CD1c-positive myeloid dendritic cell (primary cell): ENCODE measurements at regions not wholly inside any gene's neighbourhood (a gene's known extent, or its start where the extent isn't known, plus 50 kb on each side); places are given as distances from the start of the nearest gene placed in this dataset.

Experiments
- DNase-seq: peaks from one replicate; pipeline ENCODE4 v3.0.0-alpha.2; 2016; ENCODE audit errors: extremely low spot score

DNA sequence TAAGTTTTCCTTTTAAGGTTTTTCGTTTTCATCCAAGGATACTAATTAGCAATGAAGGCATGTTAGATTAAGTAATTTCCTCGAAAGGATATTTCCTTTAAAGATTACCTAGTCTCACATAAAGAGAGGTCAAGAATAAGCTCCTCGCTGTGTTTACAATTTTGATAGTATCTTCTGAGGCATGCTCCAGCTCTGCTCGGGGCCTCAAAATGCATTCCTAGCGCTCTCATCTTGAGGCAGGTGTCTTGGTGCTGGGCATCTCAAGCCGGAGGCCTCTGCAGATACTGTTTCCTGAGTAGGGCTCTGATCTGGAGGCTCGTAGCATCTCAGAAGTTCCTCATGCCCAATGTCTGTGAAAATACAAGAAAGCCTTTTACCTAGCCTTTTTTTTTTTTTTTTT lies 128.6 kb upstream of the SNX19 start:
- no peak for DNase-seq

DNA sequence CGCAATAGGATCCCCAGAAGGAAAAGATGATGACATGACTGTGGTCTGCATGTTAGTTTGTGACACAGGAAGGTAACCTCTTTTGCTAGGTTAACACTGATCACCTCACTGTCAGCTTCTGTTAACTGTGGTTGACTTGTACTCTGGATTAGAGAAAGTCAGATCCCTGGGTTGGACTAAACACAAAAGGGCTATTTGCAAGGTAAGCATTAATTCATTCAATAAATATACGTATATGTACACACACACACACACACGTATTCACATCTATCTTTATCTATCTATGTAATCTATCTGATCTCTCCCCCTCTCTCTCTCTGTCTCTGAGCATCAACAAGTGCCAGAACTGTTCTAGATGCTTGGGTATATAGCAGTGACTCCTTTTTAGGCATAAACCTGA lies 136.1 kb upstream of the SNX19 start:
- DNase-seq, result no peak

DNA sequence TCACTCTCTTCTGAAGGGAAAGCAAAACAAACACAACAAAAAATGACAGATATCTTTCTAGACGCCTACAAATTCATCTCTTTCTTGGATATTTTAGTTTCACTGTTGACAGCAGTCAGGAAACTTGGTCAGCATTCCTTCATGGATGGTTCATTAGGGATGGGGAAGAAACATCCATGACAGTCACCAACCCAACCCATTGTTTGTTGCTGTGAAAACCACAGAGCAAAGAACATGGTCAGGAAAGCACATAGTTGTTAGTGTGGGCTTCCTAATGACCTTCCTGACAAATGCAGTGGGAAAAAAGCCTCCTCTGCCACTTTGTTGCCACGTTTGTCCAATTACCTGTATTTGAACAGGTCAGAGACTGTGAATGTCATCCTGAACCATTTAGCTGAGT lies 139.8 kb upstream of the SNX19 start:
- no peak for DNase-seq

DNA sequence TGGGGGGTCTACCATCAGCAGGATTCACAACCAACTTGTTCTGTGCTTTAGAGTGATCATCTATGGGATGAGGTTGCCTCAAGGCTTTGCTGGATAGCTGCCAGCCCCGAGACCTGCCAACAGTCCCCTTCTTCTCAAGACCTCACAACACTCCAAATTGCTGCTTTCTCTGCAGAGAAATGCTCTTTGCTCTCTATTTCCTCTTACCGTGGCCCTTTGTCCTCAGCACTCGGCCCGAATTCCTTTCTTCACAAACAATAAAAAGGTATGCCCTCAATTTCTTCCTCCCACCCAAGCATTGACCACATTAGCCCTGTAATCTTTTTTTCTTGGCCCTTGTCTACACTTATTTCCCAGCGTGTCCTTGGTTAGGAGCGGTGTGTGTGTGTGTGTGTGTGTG lies 147.4 kb upstream of the SNX19 start:
- DNase-seq, result no peak

DNA sequence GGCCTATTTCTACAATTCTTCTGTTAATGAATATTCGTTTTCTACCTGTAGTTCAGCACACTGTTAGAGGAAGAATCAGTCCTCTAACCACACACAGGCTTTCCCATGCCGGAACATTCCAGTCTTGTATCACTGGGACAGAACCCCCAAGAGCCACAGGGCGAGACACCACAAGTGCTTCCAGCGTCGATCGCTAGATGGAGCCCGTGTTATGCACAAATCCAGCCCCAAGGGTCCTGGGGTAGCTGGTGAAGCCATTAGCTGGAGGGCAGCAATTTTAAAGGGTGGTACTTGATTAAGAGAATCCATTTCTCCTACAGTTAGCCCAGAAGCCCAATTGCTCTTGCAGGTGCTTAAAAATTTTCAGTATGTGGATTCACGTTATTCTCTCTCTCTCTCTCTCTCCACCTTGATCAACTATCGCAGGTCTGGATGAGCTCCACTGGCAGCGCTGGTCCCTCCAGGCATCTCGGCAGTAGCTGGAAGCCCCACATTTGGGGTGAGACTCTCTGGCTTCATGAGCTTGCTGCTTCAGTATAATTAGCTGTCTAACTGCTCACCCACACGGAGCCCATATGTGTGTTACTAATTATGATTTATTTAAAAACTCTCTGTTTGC lies 148.2 kb upstream of the SNX19 start:
- peak; percentile 10 for DNase-seq

DNA sequence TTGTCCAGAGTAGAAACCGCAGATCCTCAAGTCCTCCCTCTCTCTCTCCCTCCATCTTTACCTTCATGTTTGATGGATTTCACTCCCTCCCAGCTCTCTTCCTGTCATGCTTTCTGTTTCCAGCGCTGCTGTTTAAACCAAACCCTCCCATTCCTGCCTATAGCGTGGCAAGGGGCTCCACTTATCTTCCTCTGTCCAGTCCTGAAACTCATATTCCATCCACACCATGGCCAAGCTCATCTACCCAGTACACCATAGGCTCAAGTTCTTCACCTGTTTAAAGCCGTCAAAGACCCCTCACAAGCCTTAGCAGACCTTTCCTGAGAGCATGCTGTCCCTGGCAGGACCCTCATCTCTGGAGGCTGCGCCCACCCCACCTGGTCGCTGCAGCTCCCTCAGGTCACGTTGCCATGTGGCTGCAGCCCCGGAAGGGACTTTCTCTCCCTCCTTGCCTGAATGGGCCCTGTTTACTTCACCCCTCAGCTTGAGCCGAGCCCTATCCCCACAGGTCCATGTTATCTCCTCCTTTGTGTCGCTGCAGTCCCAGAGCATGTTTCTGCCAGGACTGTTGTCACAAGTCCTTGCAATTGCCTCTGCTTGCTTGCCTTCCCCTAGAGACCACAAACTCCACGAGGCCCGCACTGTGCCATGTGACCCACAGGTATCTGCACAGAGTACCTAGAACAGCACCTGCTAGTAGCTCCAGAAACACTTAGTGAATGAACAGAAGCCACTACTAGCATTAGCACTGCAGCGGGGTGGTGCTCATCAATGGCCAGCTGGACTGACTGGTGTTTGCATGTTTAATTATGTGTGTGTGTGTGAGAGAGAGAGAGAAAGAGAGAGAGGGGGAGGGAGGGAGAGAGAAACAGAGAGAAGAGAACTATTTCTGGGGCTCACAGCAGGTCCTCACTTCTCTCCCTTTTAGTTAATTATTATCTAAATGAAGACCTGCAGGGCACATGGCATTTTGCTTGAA lies 149.4 kb upstream of the SNX19 start:
- no peak for DNase-seq

DNA sequence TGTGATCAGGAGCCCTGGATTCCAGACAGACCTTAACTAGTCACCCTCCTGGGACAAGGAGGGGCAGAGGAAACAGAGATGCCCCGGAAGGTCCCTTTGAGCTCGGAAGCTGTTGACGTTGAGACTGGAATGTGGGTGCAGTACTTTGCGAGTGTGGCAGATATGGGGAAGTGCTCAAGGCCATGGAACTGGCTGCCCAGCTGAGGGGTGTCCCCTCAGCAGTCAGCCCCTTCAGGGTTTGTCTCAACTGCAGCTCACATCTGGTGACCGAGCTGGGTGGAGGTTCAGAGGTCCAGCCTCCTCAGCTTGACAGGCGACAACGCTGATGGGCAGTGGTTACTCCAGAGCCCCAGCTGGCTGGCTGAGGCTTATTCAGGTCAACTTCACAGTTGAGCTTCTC lies 150.3 kb upstream of the SNX19 start:
- no peak for DNase-seq

DNA sequence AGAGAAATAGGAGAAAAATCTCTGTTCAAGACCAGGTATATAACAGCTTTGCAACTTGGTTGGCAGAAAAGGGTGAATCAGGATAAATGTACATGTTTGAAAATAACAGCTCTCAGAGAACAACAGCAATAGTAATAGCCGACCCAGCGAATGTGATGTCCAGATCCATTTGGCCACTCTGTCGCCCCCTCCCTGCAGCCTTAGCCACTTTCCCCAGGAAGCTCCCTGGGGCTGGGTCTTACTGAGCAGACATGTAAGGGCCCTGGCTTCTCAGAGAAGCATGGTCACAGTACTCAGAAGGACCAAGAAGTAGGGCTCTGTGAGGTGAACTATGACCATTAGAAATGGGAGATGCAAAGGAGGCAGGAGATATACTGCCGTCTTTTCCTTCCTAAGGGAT lies 154.1 kb upstream of the SNX19 start:
- DNase-seq, result no peak

DNA sequence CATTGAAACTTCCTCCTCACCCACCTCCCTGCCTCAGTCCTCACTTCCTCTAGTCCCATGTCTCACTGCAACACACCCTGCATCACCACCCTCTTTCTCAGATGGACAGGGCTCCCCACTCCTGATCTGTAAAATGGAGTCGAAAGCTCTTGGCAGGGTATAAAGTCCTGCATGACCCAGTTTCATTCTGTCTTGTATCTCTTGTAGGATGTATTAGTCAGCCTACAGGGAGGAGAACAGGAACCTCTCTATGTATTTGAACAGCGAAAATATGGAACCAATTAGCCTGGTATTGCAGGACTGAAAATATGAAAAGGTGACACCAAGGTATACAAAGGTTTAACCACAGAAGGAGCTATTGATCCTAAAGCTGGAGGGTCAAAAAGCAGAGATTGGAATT lies 156.9 kb upstream of the SNX19 start:
- DNase-seq, result no peak

DNA sequence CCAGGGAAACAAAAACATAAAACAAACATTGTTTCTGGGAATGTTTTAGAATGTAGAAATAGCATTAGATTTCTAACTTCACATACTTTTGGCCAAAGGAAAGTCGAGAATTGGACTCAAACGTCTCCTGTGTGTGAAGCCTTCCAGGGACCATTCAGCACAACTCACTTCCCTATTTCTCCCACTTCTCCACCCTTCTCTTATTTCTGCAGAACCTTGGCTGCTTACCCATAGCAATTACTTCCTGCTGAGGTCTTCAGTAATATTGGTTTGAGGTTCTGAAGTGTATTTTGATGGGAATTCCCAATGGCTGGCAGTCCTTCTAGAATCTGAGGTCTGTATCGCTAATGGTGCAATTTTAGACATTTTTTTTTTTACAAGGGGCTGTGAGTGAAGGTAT lies 158.3 kb upstream of the SNX19 start:
- no peak for DNase-seq

DNA sequence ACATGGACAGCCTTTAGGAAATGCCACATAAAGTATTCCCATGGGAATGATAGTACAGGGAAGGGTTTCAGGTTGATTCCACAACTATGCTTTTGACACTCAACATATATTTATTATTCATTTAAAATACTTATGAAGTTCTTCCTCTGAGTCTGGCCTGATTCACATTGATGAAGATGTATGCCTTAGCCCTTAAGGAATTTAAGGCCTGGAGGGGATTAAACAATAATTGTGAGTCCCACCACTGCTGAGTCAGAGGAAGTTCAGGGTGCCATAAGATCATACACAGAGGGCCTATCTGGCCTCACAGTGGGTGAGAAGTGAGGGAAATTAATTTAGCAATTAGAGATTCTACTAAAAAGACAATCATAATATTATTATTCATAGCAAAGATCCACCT lies 161.1 kb upstream of the SNX19 start:
- no peak for DNase-seq

DNA sequence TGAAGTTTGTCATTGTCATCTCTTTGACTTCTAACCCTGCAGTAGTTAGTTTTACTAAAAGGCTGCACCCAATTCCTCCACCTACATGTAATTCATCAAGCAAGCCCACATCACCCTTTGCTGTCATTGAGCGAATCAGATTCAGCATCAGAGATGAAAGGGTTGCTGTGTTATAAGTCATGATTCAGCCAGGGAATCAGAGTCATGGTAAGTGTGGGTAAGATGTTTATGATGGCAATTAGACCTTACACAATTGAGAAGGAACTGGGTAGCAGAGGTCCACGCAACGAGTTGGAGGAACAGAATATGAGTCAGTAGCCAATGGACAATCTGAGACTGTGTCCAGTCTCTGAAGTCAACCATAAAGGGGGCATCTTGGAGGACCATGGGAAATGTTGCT lies 162.8 kb upstream of the SNX19 start:
- no peak for DNase-seq

DNA sequence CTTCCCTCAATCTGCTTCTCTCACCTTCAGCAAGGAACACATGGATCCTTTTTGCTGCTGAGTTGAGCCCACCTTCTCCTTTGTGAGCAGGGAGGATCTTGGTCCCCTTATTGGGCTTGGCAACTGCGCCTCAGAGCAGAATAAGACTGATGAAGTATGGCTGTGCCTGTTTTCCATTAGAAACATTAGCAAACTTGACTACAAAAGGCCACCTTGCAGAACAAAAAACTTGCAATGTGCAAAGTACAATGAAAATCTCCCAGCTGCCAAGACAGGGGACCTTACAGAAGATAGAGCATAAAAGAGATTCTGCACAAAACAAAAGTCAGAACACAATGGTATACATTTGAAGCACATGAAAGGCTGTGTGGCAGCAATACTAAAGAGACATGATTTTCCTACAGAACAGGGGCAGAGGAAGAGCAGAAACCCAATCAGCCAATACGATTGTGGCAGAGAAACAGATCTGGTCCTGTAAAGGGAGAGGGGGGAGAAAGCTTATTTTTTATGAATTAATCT lies 173.5 kb upstream of the SNX19 start:
- no peak for DNase-seq

DNA sequence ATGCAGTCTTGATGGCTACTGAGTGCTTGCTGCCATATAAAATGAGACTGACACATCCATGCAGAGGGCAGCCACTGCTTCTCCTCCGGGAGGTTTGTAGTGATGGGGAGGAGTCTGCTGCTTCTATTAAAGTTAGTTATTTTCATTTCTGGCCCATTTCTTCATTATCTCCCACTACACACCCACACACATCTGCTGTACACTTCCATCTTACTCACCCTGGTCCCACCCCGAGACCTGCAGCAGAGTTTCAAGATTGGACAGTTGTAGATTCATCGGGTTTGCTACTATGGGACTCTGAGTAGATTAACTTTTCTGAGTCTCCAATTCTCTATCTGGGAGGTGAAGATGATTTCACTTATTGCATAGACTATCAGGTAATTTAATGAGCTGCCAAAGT lies 176.2 kb upstream of the SNX19 start:
- DNase-seq, result no peak

DNA sequence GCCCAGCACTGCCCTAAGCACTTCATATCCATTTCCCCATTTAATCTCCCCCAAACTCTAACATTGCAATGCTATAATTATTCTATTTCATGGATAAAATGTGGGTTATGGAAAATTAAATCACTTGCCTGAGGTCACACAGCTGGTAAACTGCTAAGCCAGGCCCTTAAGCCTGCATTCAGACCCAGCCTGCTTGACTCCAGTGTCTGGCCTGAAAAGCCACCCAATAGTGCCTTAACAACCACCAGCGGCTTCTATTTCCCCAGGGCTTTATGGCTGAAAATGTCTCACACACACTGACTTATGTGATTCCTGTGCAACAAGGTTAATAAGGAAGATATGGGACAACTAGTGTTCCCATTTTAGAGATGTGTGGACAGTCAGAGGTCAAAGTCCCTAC lies 178.5 kb upstream of the SNX19 start:
- no peak for DNase-seq

DNA sequence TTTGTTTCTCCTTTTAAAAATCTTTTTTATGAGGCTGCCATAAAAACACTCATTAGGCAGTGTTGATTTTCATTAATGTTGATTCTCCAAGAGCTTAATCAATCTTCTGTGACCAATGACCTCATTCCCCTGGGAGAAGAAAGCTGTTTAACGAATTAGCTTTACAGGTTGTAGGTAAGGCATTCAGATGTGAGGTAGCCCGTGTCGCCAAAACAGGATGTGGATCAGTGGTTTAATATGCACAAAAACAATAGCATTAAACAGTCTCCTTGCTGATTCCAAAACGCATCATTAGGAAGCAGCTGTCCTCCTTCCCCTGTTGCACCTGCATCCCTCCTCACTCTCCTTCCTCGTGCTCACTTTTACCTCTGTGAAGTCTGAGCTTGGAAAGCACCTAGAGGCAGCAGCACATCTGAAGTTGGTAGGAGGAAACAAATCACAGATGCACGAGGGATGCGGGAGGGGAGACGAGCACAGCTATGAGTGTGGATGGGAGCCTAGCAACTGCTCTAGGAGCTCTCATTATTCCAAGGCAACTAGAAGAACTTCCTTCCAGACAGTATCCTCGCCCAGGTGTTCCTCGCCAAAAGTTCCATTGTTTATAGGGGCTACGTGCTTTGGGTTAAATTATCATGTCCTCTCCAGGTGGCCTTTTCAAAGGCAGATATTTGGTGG lies 179.4 kb upstream of the SNX19 start:
- no peak for DNase-seq

DNA sequence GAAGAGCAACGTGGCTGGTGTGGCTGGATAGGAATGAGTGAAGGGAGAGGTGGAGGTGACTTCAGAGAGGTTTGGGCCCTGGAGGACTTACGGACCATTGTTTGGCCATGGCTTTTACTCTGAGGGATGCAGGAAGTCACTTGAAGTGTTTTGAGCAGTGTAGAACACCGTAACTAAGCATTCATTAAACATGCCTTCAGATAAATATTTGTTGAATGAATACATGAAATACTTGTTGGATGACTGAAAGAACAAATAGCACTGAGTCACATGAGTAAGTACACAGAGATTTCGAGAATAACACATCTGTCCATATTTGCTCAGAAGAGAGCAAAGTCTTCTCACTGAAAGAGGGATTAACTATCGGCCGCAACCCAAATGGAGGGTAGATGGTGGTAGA lies 182.7 kb upstream of the SNX19 start:
- DNase-seq, result no peak

DNA sequence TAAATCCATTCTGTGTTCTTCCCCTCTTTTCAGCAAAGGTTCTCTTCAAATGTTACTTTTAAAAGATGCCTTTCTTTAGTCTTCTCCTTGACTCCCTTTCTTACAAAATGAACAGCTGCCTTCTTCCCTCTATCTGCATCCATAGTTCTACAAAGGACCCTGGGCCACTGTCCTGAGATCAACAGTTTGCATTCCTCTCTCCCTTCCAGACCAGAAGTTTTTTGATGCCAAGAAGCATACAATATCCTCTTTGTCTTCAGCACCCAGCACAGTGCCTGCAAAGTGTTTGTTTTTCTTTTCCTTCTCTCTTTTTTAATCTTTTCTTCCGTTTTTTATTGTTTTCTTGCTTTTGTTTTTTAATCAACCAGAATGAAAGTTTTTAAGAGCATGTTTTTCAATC lies 183.5 kb upstream of the SNX19 start:
- no peak for DNase-seq

DNA sequence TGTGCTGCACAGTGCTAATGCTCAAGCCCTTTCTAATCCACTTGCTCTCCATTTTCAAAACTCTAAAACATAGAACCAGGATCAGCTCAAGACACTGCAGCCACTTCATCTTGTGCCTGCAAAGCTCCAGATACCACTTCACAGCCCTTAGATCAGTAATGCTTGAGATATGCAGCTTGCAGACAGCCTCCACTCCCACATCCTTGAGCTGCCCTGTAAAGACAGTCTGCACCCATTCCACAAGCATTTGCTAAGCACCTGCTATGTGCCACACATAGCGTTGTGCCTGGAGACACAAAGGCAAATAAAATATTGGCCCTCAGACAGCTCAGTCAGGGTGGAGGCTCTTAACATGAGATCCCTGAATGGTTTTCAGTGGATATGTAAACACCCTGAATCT lies 192.5 kb upstream of the SNX19 start:
- DNase-seq, result no peak

DNA sequence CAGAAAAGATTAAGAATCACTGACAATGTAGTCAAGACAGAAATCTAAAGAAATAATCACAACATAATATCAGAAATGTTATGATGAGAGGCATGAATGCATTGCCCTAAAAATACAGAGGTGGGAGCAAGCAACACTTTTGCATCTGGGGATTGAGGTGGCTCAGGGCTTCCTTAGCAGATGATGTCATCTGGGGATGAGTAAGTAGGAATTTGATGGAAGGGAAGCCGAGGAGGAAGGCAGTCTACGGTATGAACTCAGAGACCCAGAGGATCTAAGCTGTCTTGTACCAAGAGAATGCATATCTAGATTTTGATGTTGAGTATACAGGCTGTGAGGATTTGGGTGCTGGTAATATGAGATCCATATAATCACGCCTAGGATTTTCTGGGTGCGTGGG lies 193.0 kb upstream of the SNX19 start:
- no peak for DNase-seq

DNA sequence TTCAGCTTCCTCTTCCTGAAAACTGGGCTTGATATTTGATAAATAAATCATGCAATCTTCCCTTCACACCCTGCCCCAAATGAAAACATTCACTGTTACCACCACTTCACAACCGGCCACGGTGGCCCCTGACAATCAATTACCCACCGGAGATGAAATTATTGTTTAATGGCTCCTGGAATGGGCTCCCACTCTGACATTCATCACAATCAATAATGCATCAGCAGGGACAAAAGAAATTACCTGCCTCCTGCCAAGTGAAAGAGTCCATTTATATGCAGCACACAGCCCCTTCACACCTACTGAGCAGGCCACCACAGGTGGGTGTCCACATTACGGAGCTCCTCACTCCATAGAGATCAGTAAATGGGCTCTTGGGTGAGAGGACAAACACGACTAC lies 193.5 kb upstream of the SNX19 start:
- no peak for DNase-seq

DNA sequence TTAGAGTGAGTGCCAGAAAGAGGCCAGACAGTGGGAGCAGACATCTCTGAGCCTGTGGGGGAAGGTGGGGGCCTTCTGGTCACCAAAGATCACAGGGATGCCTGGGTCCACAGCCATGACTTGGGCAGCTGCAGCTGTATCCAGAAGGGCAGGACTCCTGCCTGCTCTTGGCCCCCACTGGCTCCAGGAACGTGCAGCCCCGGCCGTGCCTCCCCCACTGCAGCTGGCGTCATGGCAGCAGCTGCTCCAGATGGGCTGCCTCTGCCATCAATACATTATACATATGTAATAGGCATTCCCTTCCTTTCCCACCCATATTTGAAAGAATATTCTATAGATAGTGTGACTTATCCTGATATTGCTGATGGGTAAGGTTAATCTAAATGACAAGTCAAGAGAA lies 195.5 kb upstream of the SNX19 start:
- no peak for DNase-seq

DNA sequence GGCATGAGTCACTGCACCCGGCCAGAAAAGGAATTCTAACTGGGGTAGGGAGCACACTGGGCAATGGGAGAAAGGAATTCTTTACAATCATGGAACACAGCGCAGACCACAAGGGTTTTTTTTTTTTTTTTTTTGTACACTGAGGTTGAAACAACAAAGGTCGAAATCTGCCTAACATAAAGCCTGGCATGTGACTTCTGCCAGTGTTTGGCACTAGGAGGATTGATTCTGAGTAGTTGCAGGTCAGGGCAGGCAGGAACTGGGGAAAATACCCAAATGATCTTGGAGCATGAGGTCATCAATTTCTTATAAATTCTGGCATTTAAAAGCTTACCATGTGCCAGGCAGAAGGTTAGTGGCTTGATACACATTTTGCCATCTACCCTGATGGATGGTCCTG lies 202.0 kb upstream of the SNX19 start:
- DNase-seq, result no peak
